ENCODE measurements at regions not wholly inside any gene's neighbourhood (a gene's known extent, or its start where the extent isn't known, plus 50 kb on each side); places are given as distances from the start of the nearest gene placed in this dataset.
"Not testable (repeated sequence)": the region's sequence is repeated elsewhere in the genome, so short reads cannot be mapped to it uniquely, and the experiment has no call there.

DNA sequence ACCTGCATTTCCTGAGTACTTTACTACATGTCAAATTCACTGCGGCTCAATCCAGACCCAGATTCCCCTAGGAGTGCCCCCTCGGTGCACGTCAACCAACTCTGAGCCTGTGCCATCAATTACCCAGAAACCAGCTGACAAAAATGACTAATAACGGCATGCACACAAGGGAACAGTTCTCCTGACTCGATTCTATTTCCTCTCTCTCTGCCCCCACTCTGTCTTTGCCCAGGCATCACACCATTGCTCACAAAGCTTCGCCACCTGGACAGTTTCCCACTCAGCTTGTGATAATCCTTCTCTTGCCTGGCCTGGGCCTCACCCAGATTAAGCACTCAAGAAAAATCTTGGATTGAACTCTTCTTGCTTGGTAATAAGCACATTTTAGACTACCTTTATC lies 115.3 kb upstream of the NDUFV2 start:
- no peak for DNase-seq (ENCODE audit: low read depth, low spot score)
- H3K4me3 ChIP-seq (ENCODE audit: low read depth, low read length) = no peak overlapping the region
- in situ Hi-C loops (cut with HindIII; ENCODE audit: low sequenced_read_pairs) = no loop called here
- TF ChIP-seq, protein P1, sequence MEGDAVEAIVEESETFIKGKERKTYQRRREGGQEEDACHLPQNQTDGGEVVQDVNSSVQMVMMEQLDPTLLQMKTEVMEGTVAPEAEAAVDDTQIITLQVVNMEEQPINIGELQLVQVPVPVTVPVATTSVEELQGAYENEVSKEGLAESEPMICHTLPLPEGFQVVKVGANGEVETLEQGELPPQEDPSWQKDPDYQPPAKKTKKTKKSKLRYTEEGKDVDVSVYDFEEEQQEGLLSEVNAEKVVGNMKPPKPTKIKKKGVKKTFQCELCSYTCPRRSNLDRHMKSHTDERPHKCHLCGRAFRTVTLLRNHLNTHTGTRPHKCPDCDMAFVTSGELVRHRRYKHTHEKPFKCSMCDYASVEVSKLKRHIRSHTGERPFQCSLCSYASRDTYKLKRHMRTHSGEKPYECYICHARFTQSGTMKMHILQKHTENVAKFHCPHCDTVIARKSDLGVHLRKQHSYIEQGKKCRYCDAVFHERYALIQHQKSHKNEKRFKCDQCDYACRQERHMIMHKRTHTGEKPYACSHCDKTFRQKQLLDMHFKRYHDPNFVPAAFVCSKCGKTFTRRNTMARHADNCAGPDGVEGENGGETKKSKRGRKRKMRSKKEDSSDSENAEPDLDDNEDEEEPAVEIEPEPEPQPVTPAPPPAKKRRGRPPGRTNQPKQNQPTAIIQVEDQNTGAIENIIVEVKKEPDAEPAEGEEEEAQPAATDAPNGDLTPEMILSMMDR (IDR thresholded peaks at IDR 0.05; ENCODE audit: low read depth, low read length) = no peak

DNA sequence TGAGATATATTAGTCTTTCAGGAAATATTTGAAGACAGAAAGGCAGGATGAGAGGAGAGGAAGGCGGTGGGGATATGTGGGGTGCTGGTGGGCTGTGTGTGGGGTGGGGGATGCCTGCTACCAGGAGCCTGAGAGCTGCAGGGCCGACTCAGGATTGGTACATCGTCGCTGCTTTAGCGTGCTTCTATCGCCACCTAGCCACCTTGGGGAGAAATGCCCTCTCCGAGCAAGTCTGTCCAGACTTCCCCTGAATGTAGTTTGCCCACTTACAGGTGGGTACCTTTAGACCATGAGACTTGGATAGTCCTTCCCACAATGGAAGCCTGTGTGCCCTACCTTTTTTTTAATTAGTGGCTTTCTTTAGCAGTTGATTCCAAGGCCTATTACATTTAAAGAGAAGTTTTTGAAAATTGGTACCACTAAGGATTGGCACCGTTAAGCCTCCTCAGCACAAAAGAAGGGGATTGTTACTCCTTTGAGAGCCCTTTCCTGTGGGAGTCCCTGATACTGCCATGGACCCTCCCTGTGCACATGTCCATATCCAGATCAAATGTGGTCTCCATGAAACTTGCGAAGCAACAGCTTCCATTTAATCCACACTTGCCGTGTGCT lies 114.1 kb upstream of the NDUFV2 start:
- in situ Hi-C loops (cut with HindIII; ENCODE audit: low sequenced_read_pairs) = no loop called here

DNA sequence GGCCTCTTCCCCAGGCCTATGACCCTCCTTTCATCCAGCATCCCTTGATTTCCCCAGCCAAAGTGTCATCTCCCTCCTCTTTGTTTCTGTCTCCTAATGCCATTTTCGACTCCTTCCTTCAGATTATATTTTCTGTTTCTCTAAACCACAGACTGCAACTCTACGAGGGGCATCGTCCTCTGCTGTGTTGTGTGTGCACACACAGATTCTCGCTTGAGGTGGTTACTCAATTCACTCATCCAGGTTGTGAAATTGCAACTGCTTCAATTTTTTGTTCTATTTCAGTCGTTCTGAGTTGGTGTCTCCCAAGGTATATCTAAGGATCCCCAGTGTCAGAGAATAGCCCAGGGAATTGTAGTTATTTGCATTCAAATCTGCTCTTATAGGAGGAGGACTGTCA lies 113.5 kb upstream of the NDUFV2 start:
- TF ChIP-seq, protein P1 (IDR thresholded peaks at IDR 0.05; ENCODE audit: low read depth, low read length) = no peak
- no peak overlapping the region for H3K4me3 ChIP-seq (ENCODE audit: low read depth, low read length)
- in situ Hi-C loops (cut with HindIII; ENCODE audit: low sequenced_read_pairs) = no loop called here
- DNase-seq (ENCODE audit: low read depth, low spot score) = no peak

More for the DNA sequence above, 114.1 kb upstream of the NDUFV2 start:
- DNase-seq (ENCODE audit: low read depth, low spot score) = peak; percentile 62
- H3K4me3 ChIP-seq (ENCODE audit: low read depth, low read length) = no peak overlapping the region
- TF ChIP-seq, protein P1 (IDR thresholded peaks at IDR 0.05; ENCODE audit: low read depth, low read length) = peak; percentile 93

DNA sequence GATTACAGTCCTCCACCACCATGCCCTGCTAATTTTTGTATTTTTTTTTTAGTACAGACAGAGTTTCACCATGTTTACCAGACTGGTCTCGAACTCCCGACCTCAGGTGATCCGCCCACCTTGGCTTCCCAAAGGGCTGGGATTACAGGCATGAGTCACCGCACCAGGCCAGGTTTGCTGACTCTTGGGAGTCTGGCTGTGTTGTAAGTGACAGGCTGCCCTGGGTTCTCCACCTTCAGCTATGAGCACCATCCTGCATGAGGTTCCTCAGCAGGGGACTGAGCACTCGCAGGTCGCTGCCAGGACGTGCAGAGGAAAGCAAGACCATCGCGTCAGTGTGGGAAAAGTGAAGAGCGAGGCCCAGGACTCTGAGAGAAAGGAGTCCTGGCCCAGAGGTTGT lies 112.6 kb upstream of the NDUFV2 start:
- no peak for DNase-seq (ENCODE audit: low read depth, low spot score)
- H3K4me3 ChIP-seq (ENCODE audit: low read depth, low read length) = no peak overlapping the region
- TF ChIP-seq, protein P1 (IDR thresholded peaks at IDR 0.05; ENCODE audit: low read depth, low read length) = no peak
- in situ Hi-C loops (cut with HindIII; ENCODE audit: low sequenced_read_pairs) = no loop called here

DNA sequence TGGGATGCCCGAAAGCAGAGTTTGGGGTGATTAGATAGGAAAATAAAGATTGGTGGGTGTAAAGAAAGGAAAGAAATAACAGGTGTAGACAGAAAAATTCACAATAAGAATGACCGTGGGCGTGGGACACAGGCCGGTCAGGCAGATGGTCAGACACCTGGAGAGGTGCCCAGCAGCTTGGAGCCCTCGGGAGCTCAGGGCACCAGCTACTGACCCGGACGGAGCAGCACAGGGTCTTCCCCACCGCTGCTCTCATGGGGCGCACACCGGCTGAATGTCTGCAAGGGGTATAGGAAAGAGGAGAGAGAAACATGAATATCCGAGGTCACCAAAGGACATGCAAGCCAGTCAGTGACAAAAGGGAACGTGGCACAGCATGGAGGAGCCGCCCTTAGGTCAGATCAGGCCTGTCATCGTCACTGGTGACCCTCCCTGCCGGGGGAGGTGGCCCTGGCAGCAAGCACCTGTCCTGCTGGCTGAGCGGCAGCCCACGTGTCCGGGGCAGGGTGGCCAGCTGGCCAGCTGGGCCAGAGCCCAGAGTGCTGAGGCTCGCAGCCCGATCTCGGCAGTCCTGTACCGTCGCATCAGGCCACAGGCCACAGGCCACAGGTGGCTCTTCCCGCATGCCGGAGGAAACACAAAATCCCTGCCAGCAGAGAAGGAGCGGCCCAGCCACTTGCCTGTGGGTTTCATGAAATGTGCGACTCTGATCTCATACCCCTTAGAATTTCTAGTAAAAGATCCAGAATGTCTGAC lies 112.0 kb upstream of the NDUFV2 start:
- no peak overlapping the region for H3K4me3 ChIP-seq (ENCODE audit: low read depth, low read length)
- TF ChIP-seq, protein P1 (IDR thresholded peaks at IDR 0.05; ENCODE audit: low read depth, low read length) = no peak
- in situ Hi-C loops (cut with HindIII; ENCODE audit: low sequenced_read_pairs) = no loop called here
- peak; percentile 32 for DNase-seq (ENCODE audit: low read depth, low spot score)

DNA sequence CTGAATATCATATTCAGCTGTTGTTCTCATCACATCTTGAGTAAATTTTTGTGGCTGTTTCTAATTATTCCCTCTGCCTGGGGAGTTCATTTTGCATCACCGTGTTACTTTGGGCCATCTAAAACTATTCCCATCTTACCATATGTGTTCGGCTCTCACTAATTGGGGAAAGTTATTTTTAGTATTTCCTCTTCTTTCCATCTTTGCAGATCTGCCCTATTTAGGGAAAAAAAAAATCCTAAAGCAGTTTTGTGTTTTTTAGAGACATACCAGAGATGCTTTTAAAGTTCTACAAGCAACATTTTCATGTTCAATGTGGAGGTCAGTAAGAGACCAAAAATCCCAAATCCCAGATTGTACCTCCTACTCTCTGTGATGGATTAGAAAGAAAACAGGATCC lies 111.3 kb upstream of the NDUFV2 start:
- no peak overlapping the region for H3K4me3 ChIP-seq (ENCODE audit: low read depth, low read length)
- no peak for DNase-seq (ENCODE audit: low read depth, low spot score)
- TF ChIP-seq, protein P1 (IDR thresholded peaks at IDR 0.05; ENCODE audit: low read depth, low read length) = no peak
- in situ Hi-C loops (cut with HindIII; ENCODE audit: low sequenced_read_pairs) = no loop called here

DNA sequence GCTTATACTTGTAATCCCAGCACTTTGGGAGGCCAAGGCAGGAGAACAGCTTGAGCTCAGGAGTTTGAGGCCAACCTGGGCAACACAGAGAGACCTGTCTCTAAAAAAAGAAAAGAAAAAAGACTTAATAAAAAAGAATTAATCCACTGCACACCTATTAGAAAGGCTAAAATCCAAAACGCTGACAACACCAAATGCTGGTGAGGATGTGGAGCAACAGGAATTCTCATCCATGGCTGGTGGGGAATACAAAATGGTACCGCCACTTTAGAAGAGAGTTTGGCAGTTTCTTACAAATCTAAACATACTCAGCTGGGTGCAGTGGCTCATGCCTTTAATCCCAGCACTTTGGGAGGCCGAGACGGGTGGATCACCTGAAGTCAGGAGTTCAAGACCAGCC lies 110.0 kb upstream of the NDUFV2 start:
- in situ Hi-C loops (cut with HindIII; ENCODE audit: low sequenced_read_pairs); H3K4me3 ChIP-seq (ENCODE audit: low read depth, low read length); DNase-seq (ENCODE audit: low read depth, low spot score): not testable (repeated sequence)
